Keratinocyte (primary cell): ENCODE measurements at regions not wholly inside any gene's neighbourhood (a gene's known extent, or its start where the extent isn't known, plus 50 kb on each side); places are given as distances from the start of the nearest gene placed in this dataset.

Source experiments
- DNase-seq: peaks from one replicate; pipeline ENCODE4 v3.0.0-alpha.2; 2011; ENCODE audit warnings: low read depth, missing footprints, low spot score
- FAIRE-seq: peaks from 2 replicates; lab custom pipeline; 2011; peaks lifted over from hg19 to GRCh38; lab: Jason Lieb, UNC
- H2AFZ ChIP-seq: 2 replicates; pipeline ENCODE4 v1.6.0; 2012; ENCODE audit warnings: low read length, control low read depth, inconsistent platforms; ENCODE audit not compliant: control insufficient read depth
- H3K27ac ChIP-seq: 2 replicates; pipeline ENCODE4 v1.5.1; 2011; ENCODE audit warnings: low read length; ENCODE audit not compliant: control insufficient read depth, insufficient read depth
- H3K27me3 ChIP-seq: 3 replicates; pipeline ENCODE4 v1.6.0; 2011; ENCODE audit warnings: low read length; ENCODE audit not compliant: control insufficient read depth, insufficient read depth; ENCODE audit errors: extremely low read depth
- H3K36me3 ChIP-seq, 2 experiments: 2 replicates in 1 of 2; 3 replicates in 1 of 2; pipeline ENCODE4 v1.5.1; 2011; ENCODE audit warnings: low read length in 2 of 2, mild to moderate bottlenecking in 1 of 2; ENCODE audit not compliant: control insufficient read depth in 2 of 2, insufficient read depth in 2 of 2; ENCODE audit errors: extremely low read depth in 1 of 2
- H3K4me1 ChIP-seq: 3 replicates; pipeline ENCODE4 v1.5.1; 2011; ENCODE audit warnings: low read length; ENCODE audit not compliant: control insufficient read depth, insufficient read depth; ENCODE audit errors: extremely low read depth
- H3K4me2 ChIP-seq: 3 replicates; pipeline ENCODE4 v1.6.0; 2011; ENCODE audit warnings: low read depth, low read length; ENCODE audit not compliant: control insufficient read depth, insufficient read depth; ENCODE audit errors: extremely low read depth
- H3K4me3 ChIP-seq, 3 experiments: fragments of 200-600 bp in 1 of 3; sonication (generic) in 1 of 3; 2 replicates in 2 of 3; 3 replicates in 1 of 3; pipeline ENCODE4 v1.5.1; 2011 to 2016; ENCODE audit warnings: low read length in 3 of 3, mild to moderate bottlenecking in 3 of 3, control low read depth in 2 of 3, inconsistent platforms in 1 of 3, low read depth in 1 of 3, mixed read lengths in 1 of 3, mixed run types in 1 of 3, moderate library complexity in 1 of 3; ENCODE audit not compliant: control insufficient read depth in 2 of 3, insufficient read depth in 2 of 3; ENCODE audit errors: extremely low read depth in 1 of 3
- H3K79me2 ChIP-seq: 2 replicates; pipeline ENCODE4 v1.6.0; 2012; ENCODE audit warnings: low read length; ENCODE audit not compliant: control insufficient read depth, insufficient read depth
- H3K9ac ChIP-seq: 3 replicates; pipeline ENCODE4 v1.6.0; 2011; ENCODE audit warnings: low read length; ENCODE audit not compliant: control insufficient read depth, insufficient read depth; ENCODE audit errors: extremely low read depth
- H3K9me1 ChIP-seq: 3 replicates; pipeline ENCODE4 v1.6.0; 2011; ENCODE audit warnings: low read length; ENCODE audit not compliant: control insufficient read depth, insufficient read depth; ENCODE audit errors: extremely low read depth
- H3K9me3 ChIP-seq: 2 replicates; pipeline ENCODE4 v1.5.1; 2012; ENCODE audit warnings: low read depth, low read length; ENCODE audit not compliant: control insufficient read depth
- H4K20me1 ChIP-seq: 3 replicates; pipeline ENCODE4 v1.6.0; 2011; ENCODE audit warnings: low read length; ENCODE audit not compliant: control insufficient read depth, insufficient read depth; ENCODE audit errors: extremely low read depth
- CTCF ChIP-seq, 3 experiments: IDR thresholded peaks in 1 of 3; conservative IDR thresholded peaks in 1 of 3; optimal IDR thresholded peaks in 1 of 3; 2 replicates in 2 of 3; 3 replicates in 1 of 3; pipeline versions ENCODE3 to v1.5.1; 2011; ENCODE audit warnings: low read length in 3 of 3, mild to moderate bottlenecking in 3 of 3, moderate library complexity in 2 of 3, control low read depth in 1 of 3, inconsistent platforms in 1 of 3; ENCODE audit not compliant: insufficient read depth in 2 of 3; ENCODE audit errors: extremely low read depth in 1 of 3
- EZH2 ChIP-seq: IDR thresholded peaks from one replicate; pipeline ENCODE4 v1.6.1; 2012; ENCODE audit warnings: inconsistent platforms, mild to moderate bottlenecking, low read length, moderate library complexity
- dilution Hi-C: fragments of 300-500 bp; cut with MboI; formaldehyde crosslinking; loops from one replicate; pipeline ENCODE4 v1.7.0; 2020; ENCODE audit warnings: low sequenced_read_pairs; ENCODE audit not compliant: extremely low pct_ligation_motif_present

- no peak overlapping the region for H3K9ac ChIP-seq
- no peak overlapping the region for H3K4me2 ChIP-seq
- H3K27ac ChIP-seq, result no peak overlapping the region
- dilution Hi-C loops, result no loop called here
- H3K9me3 ChIP-seq, result no peaks in the 10 kb centered on the region
- no peaks in the 10 kb centered on the region for H4K20me1 ChIP-seq
- DNase-seq (no peak), FAIRE-seq (no peak)
- TF ChIP-seq EZH2, result no peak
- TF ChIP-seq CTCF (optimal IDR thresholded peaks at IDR 0.05 in 1 of 3, IDR thresholded peaks at IDR 0.05 in 1 of 3, conservative IDR thresholded peaks at IDR 0.05 in 1 of 3; ENCODE audit: extremely low read depth in 1 of 3, insufficient read depth in 2 of 3, low read length in 3 of 3), result no peak
- H3K4me1 ChIP-seq, result no peaks in the 10 kb centered on the region
- no peak overlapping the region for H3K4me3 ChIP-seq
- no peak overlapping the region for H2AFZ ChIP-seq
- H3K36me3 ChIP-seq, result no peaks in the 10 kb centered on the region
- no peaks in the 10 kb centered on the region for H3K79me2 ChIP-seq
- no peaks in the 10 kb centered on the region for H3K27me3 ChIP-seq
- no peaks in the 10 kb centered on the region for H3K9me1 ChIP-seq
These were observed 143.5 kb upstream of the RAG2 start for GRCh38 chr11:36741515-36741914.

- no peak overlapping the region for H3K27ac ChIP-seq
- H4K20me1 ChIP-seq, result no peaks in the 10 kb centered on the region
- TF ChIP-seq CTCF (optimal IDR thresholded peaks at IDR 0.05 in 1 of 3, IDR thresholded peaks at IDR 0.05 in 1 of 3, conservative IDR thresholded peaks at IDR 0.05 in 1 of 3; ENCODE audit: extremely low read depth in 1 of 3, insufficient read depth in 2 of 3, low read length in 3 of 3) (no peak), EZH2 (no peak)
- H3K36me3 ChIP-seq, result no peaks in the 10 kb centered on the region
- H3K4me3 ChIP-seq, result no peak overlapping the region
- H2AFZ ChIP-seq, result no peak overlapping the region
- no peaks in the 10 kb centered on the region for H3K27me3 ChIP-seq
- H3K4me1 ChIP-seq, result no peaks in the 10 kb centered on the region
- H3K9ac ChIP-seq, result no peak overlapping the region
- FAIRE-seq (no peak), DNase-seq (no peak)
- H3K9me1 ChIP-seq, result no peaks in the 10 kb centered on the region
- dilution Hi-C loops, result no loop called here
- no peaks in the 10 kb centered on the region for H3K79me2 ChIP-seq
- no peaks in the 10 kb centered on the region for H3K9me3 ChIP-seq
- no peak overlapping the region for H3K4me2 ChIP-seq
These were observed 140.3 kb upstream of the RAG2 start for GRCh38 chr11:36738292-36738861.
